Common myeloid progenitor, CD34-positive (primary cell): ENCODE measurements at regions not wholly inside any gene's neighbourhood (a gene's known extent, or its start where the extent isn't known, plus 50 kb on each side); places are given as distances from the start of the nearest gene placed in this dataset.
A peak's percentile ranks its signal among the peaks of the same experiment; 100 is the strongest.

Experiments
- CTCF ChIA-PET: fragments of 350-600 bp; sonication (Branson Sonifier 250); formaldehyde crosslinking; loops from one replicate; lab custom pipeline; 2021; ENCODE audit warnings: antibody characterized with exemption; lab: Charles Lee
- POLR2A ChIA-PET: fragments of 350-600 bp; sonication (Branson Sonifier 250); formaldehyde crosslinking; loops from one replicate; lab custom pipeline; 2021; ENCODE audit warnings: antibody characterized with exemption; lab: Charles Lee
- DNase-seq, 3 donors: peaks; one replicate each; pipeline versions ENCODE4 v3.0.0 to v3.0.0-alpha.2; 2013
- H3K27ac ChIP-seq, 2 experiments: 1 replicate in 1 of 2; 2 replicates in 1 of 2; pipeline ENCODE4 v1.7.0; 2013; ENCODE audit warnings: inconsistent platforms in 2 of 2, low read length in 2 of 2, mild to moderate bottlenecking in 2 of 2, low read depth in 1 of 2, moderate library complexity in 1 of 2; ENCODE audit not compliant: severe bottlenecking in 2 of 2, insufficient read depth in 1 of 2, poor library complexity in 1 of 2
- H3K27me3 ChIP-seq, 5 experiments: replicated peaks in 2 of 5; 1 replicate in 3 of 5; 2 replicates in 2 of 5; pipeline versions ENCODE4 v1.6.1 to v1.7.0; 2013; ENCODE audit warnings: low read length in 4 of 5, mild to moderate bottlenecking in 2 of 5, moderate library complexity in 2 of 5, inconsistent platforms in 1 of 5; ENCODE audit not compliant: insufficient read depth in 5 of 5, control insufficient read depth in 4 of 5
- H3K36me3 ChIP-seq, 4 experiments: 1 replicate in 2 of 4; 2 replicates in 2 of 4; pipeline versions ENCODE4 v1.6.1 to v1.7.0; 2013; ENCODE audit warnings: low read length in 3 of 4, control low read depth in 1 of 4, mild to moderate bottlenecking in 1 of 4; ENCODE audit not compliant: control insufficient read depth in 4 of 4, insufficient read depth in 4 of 4
- H3K4me1 ChIP-seq, 4 experiments: 1 replicate in 3 of 4; 2 replicates in 1 of 4; pipeline versions ENCODE4 v1.6.1 to v1.7.1; 2013; ENCODE audit warnings: low read length in 3 of 4, mild to moderate bottlenecking in 3 of 4, control low read depth in 1 of 4, inconsistent platforms in 1 of 4, moderate library complexity in 1 of 4; ENCODE audit not compliant: control insufficient read depth in 4 of 4, insufficient read depth in 4 of 4; ENCODE audit errors: control extremely low read depth in 1 of 4
- H3K4me3 ChIP-seq, 7 experiments: 1 replicate in 4 of 7; 2 replicates in 3 of 7; pipeline versions ENCODE4 v1.5.1 to v1.7.0; 2013; ENCODE audit warnings: mild to moderate bottlenecking in 7 of 7, low read length in 6 of 7, moderate library complexity in 6 of 7, inconsistent platforms in 2 of 7, low read depth in 2 of 7, control low read depth in 1 of 7; ENCODE audit not compliant: insufficient read depth in 4 of 7, control insufficient read depth in 1 of 7; ENCODE audit errors: extremely low read depth in 1 of 7
- H3K9me3 ChIP-seq, 5 experiments: 1 replicate in 4 of 5; 2 replicates in 1 of 5; pipeline versions ENCODE4 v1.6.1 to v1.7.1; 2013; ENCODE audit warnings: low read length in 4 of 5, mild to moderate bottlenecking in 2 of 5, inconsistent platforms in 1 of 5, low read depth in 1 of 5, moderate library complexity in 1 of 5; ENCODE audit not compliant: control insufficient read depth in 4 of 5, insufficient read depth in 2 of 5; ENCODE audit errors: control extremely low read depth in 1 of 5
- WGBS: methylation state at CpG from one replicate; pipeline ENCODE4 v1.1.5; 2013; ENCODE audit not compliant: insufficient coverage; 5-methylcytosine and 5-hydroxymethylcytosine counted together

- Histone ChIP-seq H3K9me3 (peaks cover 0 to 10% (median 0%) of the 10 kb centered on the region in 5 experiments), H3K27me3 (no peaks in the 10 kb centered on the region), H3K4me3 (no peak overlapping the region), H3K27ac (no peak overlapping the region), H3K36me3 (peaks cover 0 to 3% (median 1%) of the 10 kb centered on the region in 4 experiments), H3K4me1 (peaks cover 0 to 12% (median 4%) of the 10 kb centered on the region in 4 experiments)
- POLR2A ChIA-PET, result no interaction called here
- CTCF ChIA-PET, result no interaction called here
- no CpG with 5 or more reads among the region's 2 CpGs for WGBS
- DNase-seq, result no peak
These were observed 600.4 kb upstream of the NOX3 start for GRCh38 chr6:156056085-156056484.

GRCh38 chr6:156053626-156054025 is 598.0 kb upstream of the NOX3 start:
- POLR2A ChIA-PET, result no interaction called here
- peaks cover 0 to 8% (median 0%) of the 10 kb centered on the region in 4 experiments for H3K36me3 ChIP-seq
- H3K4me3 ChIP-seq, result no peak overlapping the region
- WGBS, result 96% methylated on average over 12 of the region's 13 CpGs
- H3K27me3 ChIP-seq, result no peaks in the 10 kb centered on the region
- CTCF ChIA-PET, result no interaction called here
- no peak overlapping the region for H3K27ac ChIP-seq
- DNase-seq, result no peak
- H3K9me3 ChIP-seq, result peaks cover 0 to 10% (median 0%) of the 10 kb centered on the region in 5 experiments
- H3K4me1 ChIP-seq, result peaks cover 0 to under 1% (median 0%) of the 10 kb centered on the region in 4 experiments

GRCh38 chr6:156046841-156047449 is 591.3 kb upstream of the NOX3 start:
- peaks cover 0 to 11% (median 0%) of the 10 kb centered on the region in 4 experiments for H3K36me3 ChIP-seq
- WGBS, result 94% methylated on average over 3 of the region's 8 CpGs
- H3K27ac ChIP-seq, result no peak overlapping the region
- no peaks in the 10 kb centered on the region for H3K27me3 ChIP-seq
- ChIA-PET CTCF (interaction anchor here (1.3 kb wide), 1 partner anchor 20 kb away, joined by 3 read pairs; no protein-coding TSS in a partner anchor), POLR2A (no interaction called here)
- no peak for DNase-seq
- no peak overlapping the region for H3K4me3 ChIP-seq
- H3K4me1 ChIP-seq, result peaks cover 5 to 18% (median 9%) of the 10 kb centered on the region in 4 experiments
- peaks cover 0 to 6% (median 0%) of the 10 kb centered on the region in 5 experiments for H3K9me3 ChIP-seq

GRCh38 chr6:156046268-156046665 is 590.6 kb upstream of the NOX3 start:
- CTCF ChIA-PET, result no interaction called here
- Histone ChIP-seq H3K4me3 (no peak overlapping the region), H3K27me3 (no peaks in the 10 kb centered on the region), H3K4me1 (peaks cover 5 to 18% (median 9%) of the 10 kb centered on the region in 4 experiments), H3K9me3 (peaks cover 0 to 6% (median 0%) of the 10 kb centered on the region in 5 experiments), H3K27ac (no peak overlapping the region), H3K36me3 (peaks cover 0 to 11% (median 0%) of the 10 kb centered on the region in 4 experiments)
- WGBS, result 95% methylated on average over 2 of the region's 2 CpGs
- no peak for DNase-seq
- POLR2A ChIA-PET, result no interaction called here

DNA sequence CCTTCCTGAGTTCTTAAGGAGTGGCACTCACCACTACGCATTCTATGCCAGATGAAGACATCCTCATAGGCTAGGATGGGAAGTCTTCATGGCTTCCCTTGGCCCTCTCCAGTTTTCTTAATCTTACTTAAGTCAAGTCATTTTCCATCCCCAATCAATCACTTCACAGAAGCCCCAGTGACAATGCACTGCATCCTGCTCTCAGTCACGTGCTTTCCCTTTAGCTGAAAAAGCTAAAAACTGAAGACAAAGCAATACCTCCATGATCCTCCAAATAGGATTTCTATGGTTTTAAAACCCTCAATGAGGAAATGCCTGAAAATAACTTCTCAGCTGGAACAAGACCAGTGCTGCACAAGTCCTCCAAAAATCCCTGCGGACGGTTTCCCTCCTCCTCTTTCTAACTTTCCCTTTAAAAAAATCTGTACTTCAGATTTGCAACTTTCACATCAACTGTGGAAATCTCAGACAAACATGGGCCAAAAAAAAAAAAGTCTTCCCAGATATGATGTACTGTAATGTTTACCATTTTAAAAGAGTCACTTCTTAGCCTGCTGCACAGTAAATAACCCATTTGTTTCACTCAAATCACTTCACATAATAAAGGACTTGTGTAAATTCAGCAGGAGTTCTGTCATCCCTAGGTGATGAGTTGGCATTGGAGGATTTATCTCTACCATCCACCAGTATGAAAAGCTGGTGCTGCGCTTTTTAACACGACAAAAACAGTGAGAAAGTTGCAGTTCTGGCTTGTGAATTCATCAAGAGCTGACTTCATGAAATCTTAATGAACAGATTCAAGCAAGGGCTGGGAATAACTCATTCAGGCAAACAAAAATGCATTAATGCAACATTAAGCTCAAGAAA is 590.0 kb upstream of the NOX3 start:
- peaks cover 0 to 6% (median 0%) of the 10 kb centered on the region in 5 experiments for H3K9me3 ChIP-seq
- ChIA-PET POLR2A (no interaction called here), CTCF (no interaction called here)
- 70% methylated on average over 3 of the region's 6 CpGs for WGBS
- no peaks in the 10 kb centered on the region for H3K27me3 ChIP-seq
- no peak overlapping the region for H3K27ac ChIP-seq
- peaks cover 0 to 11% (median 0%) of the 10 kb centered on the region in 4 experiments for H3K36me3 ChIP-seq
- no peak overlapping the region for H3K4me3 ChIP-seq
- H3K4me1 ChIP-seq, result peaks cover 5 to 18% (median 9%) of the 10 kb centered on the region in 4 experiments
- DNase-seq, result peak in 2 of 3 donors; percentile 46 to 62

DNA sequence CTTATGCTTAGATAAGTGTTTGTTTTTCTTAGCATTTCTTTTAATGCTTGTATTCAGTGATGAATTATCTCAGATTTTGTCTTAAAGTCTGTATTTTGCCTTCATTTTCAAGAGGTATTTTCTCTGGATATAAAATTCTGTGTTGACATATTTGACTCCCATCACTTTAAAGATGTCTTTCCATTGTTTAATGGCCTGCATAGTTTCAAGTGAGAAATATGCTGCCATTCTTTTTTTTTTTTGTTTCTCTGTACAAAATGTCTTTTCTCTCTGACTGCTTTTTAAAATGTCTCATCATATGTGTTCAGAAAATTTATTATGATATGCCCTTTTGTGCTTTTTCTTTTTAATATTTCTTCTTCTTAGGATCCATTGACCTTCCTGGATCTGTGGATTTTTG is 578.0 kb upstream of the NOX3 start:
- H3K4me1 ChIP-seq, result peaks cover 3 to 14% (median 6%) of the 10 kb centered on the region in 4 experiments
- DNase-seq, result peak in 2 of 3 donors; percentile 37 to 49
- ChIA-PET CTCF (no interaction called here), POLR2A (no interaction called here)
- no peak overlapping the region for H3K27ac ChIP-seq
- no peak overlapping the region for H3K4me3 ChIP-seq
- peaks cover 0 to 2% (median 0%) of the 10 kb centered on the region in 4 experiments for H3K36me3 ChIP-seq
- no peaks in the 10 kb centered on the region for H3K27me3 ChIP-seq
- H3K9me3 ChIP-seq, result peaks cover 2 to 25% (median 9%) of the 10 kb centered on the region in 5 experiments
